ENCODE measurements at regions not wholly inside any gene's neighbourhood (a gene's known extent, or its start where the extent isn't known, plus 50 kb on each side); places are given as distances from the start of the nearest gene placed in this dataset.

- BruUV-seq (replicated peaks), result no TSS peak
- DNase-seq (ENCODE audit: low read depth, low spot score), result no peak
- no peaks in the 10 kb centered on the region for H3K27me3 ChIP-seq (ENCODE audit: control insufficient read depth, insufficient read depth, low read length)
- in situ Hi-C loops (cut with HindIII; ENCODE audit: low pct_unique_long_range_greater_than_20kb, low sequenced_read_pairs), result no loop called here
- no peaks in the 10 kb centered on the region for H3K9me3 ChIP-seq (ENCODE audit: control insufficient read depth, insufficient read depth, low read depth, low read length)
- no peak for TF ChIP-seq POLR2AphosphoS5 (IDR thresholded peaks at IDR 0.05; ENCODE audit: low read depth, low read length)
- TF ChIP-seq TCF7L2 (IDR thresholded peaks at IDR 0.05; ENCODE audit: low read depth, low read length), result no peak
- TF ChIP-seq, protein P1, sequence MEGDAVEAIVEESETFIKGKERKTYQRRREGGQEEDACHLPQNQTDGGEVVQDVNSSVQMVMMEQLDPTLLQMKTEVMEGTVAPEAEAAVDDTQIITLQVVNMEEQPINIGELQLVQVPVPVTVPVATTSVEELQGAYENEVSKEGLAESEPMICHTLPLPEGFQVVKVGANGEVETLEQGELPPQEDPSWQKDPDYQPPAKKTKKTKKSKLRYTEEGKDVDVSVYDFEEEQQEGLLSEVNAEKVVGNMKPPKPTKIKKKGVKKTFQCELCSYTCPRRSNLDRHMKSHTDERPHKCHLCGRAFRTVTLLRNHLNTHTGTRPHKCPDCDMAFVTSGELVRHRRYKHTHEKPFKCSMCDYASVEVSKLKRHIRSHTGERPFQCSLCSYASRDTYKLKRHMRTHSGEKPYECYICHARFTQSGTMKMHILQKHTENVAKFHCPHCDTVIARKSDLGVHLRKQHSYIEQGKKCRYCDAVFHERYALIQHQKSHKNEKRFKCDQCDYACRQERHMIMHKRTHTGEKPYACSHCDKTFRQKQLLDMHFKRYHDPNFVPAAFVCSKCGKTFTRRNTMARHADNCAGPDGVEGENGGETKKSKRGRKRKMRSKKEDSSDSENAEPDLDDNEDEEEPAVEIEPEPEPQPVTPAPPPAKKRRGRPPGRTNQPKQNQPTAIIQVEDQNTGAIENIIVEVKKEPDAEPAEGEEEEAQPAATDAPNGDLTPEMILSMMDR (IDR thresholded peaks at IDR 0.05), result no peak
- TF ChIP-seq REST (IDR thresholded peaks at IDR 0.05; ENCODE audit: insufficient read depth in 1 of 2, low read depth in 2 of 2, low read length in 1 of 2), result no peak
- no peak for TF ChIP-seq SIN3A (IDR thresholded peaks at IDR 0.05; ENCODE audit: borderline replicate concordance, insufficient read depth, low read depth, low read length)
- no peak overlapping the region for H3K27ac ChIP-seq (ENCODE audit: low read length)
- no peak overlapping the region for H3K4me3 ChIP-seq (ENCODE audit: low read depth in 2 of 2, low read length in 2 of 2)
- POLR2A ChIA-PET, result no interaction called here
- ATAC-seq, result no peak
- no peaks in the 10 kb centered on the region for H3K4me1 ChIP-seq (ENCODE audit: control insufficient read depth, insufficient read depth, low read length)
- intact Hi-C loops (cut with micrococcal nuclease; ENCODE audit: unreplicated experiment), result no loop called here
- H3K36me3 ChIP-seq (ENCODE audit: control insufficient read depth, insufficient read depth, low read length), result no peaks in the 10 kb centered on the region
- CTCF ChIA-PET, result no interaction called here
Measured at GRCh38 chr4:117847849-117848248, 186.4 kb upstream of the NDST3 start.

GRCh38 chr4:117868201-117868600, 166.1 kb upstream of the NDST3 start:
- POLR2A ChIA-PET, result no interaction called here
- TF ChIP-seq SIN3A (IDR thresholded peaks at IDR 0.05; ENCODE audit: borderline replicate concordance, insufficient read depth, low read depth, low read length) (no peak), TCF7L2 (IDR thresholded peaks at IDR 0.05; ENCODE audit: low read depth, low read length) (no peak), POLR2AphosphoS5 (IDR thresholded peaks at IDR 0.05; ENCODE audit: low read depth, low read length) (no peak)
- in situ Hi-C loops (cut with HindIII; ENCODE audit: low pct_unique_long_range_greater_than_20kb, low sequenced_read_pairs) (no loop called here), intact Hi-C loops (cut with micrococcal nuclease; ENCODE audit: unreplicated experiment) (no loop called here)
- DNase-seq (ENCODE audit: low read depth, low spot score), result no peak
- no peaks in the 10 kb centered on the region for H3K9me3 ChIP-seq (ENCODE audit: control insufficient read depth, insufficient read depth, low read depth, low read length)
- H3K27ac ChIP-seq (ENCODE audit: low read length), result no peak overlapping the region
- no peak for ATAC-seq
- CTCF ChIA-PET, result no interaction called here
- no TSS peak for BruUV-seq (replicated peaks)
- no peaks in the 10 kb centered on the region for H3K36me3 ChIP-seq (ENCODE audit: control insufficient read depth, insufficient read depth, low read length)
- H3K4me3 ChIP-seq (ENCODE audit: low read depth in 2 of 2, low read length in 2 of 2), result no peak overlapping the region
- no peaks in the 10 kb centered on the region for H3K27me3 ChIP-seq (ENCODE audit: control insufficient read depth, insufficient read depth, low read length)
- H3K4me1 ChIP-seq (ENCODE audit: control insufficient read depth, insufficient read depth, low read length), result no peaks in the 10 kb centered on the region

DNA sequence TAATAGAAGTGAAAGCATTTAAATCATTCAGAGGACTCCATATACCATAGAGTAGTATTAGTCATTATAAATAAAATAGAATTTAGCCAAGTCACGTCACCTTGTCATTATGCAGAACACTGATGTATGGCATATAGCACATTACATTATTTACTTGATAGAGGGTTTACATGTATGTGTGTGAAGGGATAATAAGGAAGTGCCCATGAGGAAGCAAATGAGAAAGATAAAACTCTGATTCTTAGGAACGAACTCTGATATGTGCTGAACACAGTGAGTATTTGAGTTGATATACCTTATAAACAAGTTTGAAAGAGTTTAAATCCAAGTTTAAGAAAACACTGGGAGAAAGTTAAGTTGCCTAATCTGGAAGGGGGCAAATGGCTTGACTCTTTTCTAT, 160.5 kb upstream of the NDST3 start:
- CTCF ChIA-PET, result no interaction called here
- POLR2A ChIA-PET, result no interaction called here
- H3K36me3 ChIP-seq (ENCODE audit: control insufficient read depth, insufficient read depth, low read length), result no peaks in the 10 kb centered on the region
- H3K4me1 ChIP-seq (ENCODE audit: control insufficient read depth, insufficient read depth, low read length), result no peaks in the 10 kb centered on the region
- in situ Hi-C loops (cut with HindIII; ENCODE audit: low pct_unique_long_range_greater_than_20kb, low sequenced_read_pairs), result no loop called here
- TF ChIP-seq POLR2AphosphoS5 (IDR thresholded peaks at IDR 0.05; ENCODE audit: low read depth, low read length), result no peak
- no peak for TF ChIP-seq TCF7L2 (IDR thresholded peaks at IDR 0.05; ENCODE audit: low read depth, low read length)
- TF ChIP-seq SIN3A (IDR thresholded peaks at IDR 0.05; ENCODE audit: borderline replicate concordance, insufficient read depth, low read depth, low read length), result no peak
- TF ChIP-seq, protein P1 (IDR thresholded peaks at IDR 0.05), result no peak
- TF ChIP-seq REST (IDR thresholded peaks at IDR 0.05; ENCODE audit: insufficient read depth in 1 of 2, low read depth in 2 of 2, low read length in 1 of 2), result no peak
- H3K4me3 ChIP-seq (ENCODE audit: low read depth in 2 of 2, low read length in 2 of 2), result no peak overlapping the region
- intact Hi-C loops (cut with micrococcal nuclease; ENCODE audit: unreplicated experiment), result no loop called here
- ATAC-seq (no peak), DNase-seq (ENCODE audit: low read depth, low spot score) (no peak)
- H3K9me3 ChIP-seq (ENCODE audit: control insufficient read depth, insufficient read depth, low read depth, low read length), result no peaks in the 10 kb centered on the region
- no peak overlapping the region for H3K27ac ChIP-seq (ENCODE audit: low read length)
- no TSS peak for BruUV-seq (replicated peaks)
- no peaks in the 10 kb centered on the region for H3K27me3 ChIP-seq (ENCODE audit: control insufficient read depth, insufficient read depth, low read length)
